ENCODE measurements at regions not wholly inside any gene's neighbourhood (a gene's known extent, or its start where the extent isn't known, plus 50 kb on each side); places are given as distances from the start of the nearest gene placed in this dataset.

GRCh38 chr12:31781894-31782540, 53.2 kb upstream of the AMN1 start:
- TF ChIP-seq CTCF (IDR thresholded peaks at IDR 0.05; ENCODE audit: borderline replicate concordance, extremely low read depth, low read length, poor library complexity, severe bottlenecking) (no peak), EZH2 (IDR thresholded peaks at IDR 0.05; ENCODE audit: borderline replicate concordance, low read depth, low read length, severe bottlenecking) (no peak)

Data from DND-41 (cell line).